Myocyte (in vitro differentiated cells): ENCODE measurements at regions not wholly inside any gene's neighbourhood (a gene's known extent, or its start where the extent isn't known, plus 50 kb on each side); places are given as distances from the start of the nearest gene placed in this dataset.

ENCODE experiments used
- DNase-seq: peaks from one replicate; pipeline ENCODE4 v3.0.0-alpha.2; 2012; ENCODE audit warnings: low read depth

DNA sequence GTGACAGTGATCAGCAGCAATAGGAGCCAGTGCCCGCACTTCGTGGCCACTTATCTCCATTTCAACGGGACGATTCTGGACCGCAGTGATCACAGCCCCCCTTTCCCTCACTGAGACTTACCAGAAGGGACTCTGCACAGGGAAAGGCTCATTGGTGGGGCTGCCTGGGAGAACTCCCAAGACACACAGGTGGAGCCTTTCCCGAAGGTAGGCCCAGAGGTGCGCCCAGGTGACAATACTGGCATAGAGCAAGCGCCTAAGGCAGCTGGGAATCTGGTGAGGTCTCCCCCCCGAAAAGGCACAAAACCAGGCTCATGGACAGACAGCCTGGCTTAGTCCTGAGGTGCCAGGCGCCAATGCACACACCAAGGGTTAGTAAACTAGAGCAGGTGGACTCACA is 318.9 kb downstream of the AJAP1 start:
- no peak for DNase-seq

DNA sequence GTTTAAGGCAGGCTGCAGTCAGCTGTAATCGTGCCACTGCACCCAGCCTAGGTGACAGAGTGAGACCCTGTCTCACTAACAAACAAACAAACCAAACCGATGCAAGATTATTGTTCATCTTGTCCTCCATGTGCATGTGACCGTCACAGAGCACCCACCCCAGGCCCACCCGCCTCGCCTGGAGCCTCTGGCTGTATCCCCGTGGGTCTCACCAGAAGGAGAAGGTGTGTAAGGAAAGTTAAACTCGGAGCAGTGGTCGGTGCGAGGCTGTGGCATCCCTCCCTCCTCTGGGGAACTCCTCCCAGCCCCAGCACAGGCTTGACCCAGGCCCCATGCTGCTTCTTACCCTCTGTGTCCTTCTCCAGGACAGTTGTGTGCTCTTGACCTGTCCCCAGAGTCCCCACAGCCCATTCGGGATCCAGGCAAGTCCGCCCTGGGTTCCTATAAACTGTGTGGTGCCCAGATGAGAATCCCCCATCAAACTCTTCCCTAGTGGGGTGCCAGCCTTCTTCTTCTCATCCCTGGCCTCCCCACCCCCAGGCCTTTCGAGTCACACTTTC is 318.4 kb downstream of the AJAP1 start:
- no peak for DNase-seq

DNA sequence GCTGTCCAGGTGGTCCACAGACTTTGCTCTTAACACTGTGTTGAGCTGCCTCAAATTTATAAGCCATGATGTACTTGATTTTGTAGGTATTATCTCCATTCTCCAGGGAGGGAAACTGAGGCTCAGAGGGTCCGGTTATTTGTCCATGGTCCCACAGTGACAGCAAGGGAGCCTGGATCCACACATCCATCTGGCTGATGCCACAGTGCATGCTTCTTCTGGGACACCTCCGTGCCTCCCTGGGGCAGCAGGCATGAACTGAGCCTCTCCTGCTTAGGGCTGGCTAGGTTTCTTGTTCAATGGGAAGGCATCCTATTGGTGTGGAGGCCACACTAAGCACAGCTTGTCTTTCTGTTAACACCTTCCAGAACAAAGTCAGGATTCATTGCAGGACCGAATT is 317.3 kb downstream of the AJAP1 start:
- DNase-seq = no peak

DNA sequence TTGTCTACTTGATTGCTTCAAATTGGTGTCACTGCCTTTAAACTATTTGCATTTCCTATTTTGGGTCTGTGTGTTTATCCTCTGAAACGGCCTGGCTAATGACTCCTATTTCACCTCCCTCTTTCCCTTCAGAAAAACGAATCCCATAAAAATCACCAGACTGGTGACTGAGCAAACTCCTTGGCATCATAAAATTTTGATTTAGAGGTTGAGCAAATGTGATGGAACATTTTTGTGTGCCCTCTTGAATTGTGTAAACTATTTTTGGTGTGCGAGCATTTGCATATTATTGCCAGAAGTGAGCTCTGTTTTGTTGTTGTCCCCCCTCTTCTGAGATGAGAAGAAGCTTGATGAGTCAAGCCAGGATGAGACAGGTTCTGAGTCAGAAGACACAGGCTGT is 316.1 kb downstream of the AJAP1 start:
- no peak for DNase-seq

DNA sequence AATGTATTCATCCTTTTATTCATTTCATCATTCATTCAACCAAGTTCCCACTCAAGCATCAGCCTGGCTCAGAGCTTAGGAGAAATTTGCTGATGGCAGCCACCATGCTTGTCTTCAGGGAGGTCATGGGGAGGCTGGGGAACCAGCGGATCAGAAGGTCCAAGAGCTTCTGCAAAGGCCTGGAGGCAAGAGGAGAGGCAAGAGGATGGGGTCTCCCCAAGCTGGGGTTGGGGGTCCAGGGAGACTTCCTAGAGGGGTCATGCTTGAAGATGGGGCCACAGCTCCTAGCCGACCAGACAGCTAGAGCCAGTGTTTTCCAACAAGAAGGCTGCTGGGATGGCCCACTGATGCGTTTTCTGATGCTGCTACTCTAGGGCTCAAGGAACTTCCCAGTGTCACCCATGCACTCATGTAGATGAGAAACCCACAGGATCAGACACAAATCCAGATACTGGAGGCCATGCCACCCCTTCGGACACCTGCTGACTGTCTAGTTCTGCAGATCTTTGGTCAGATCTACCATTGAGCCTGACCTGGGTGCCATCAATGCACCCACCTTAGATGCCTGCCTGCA is 315.2 kb downstream of the AJAP1 start:
- DNase-seq = no peak

DNA sequence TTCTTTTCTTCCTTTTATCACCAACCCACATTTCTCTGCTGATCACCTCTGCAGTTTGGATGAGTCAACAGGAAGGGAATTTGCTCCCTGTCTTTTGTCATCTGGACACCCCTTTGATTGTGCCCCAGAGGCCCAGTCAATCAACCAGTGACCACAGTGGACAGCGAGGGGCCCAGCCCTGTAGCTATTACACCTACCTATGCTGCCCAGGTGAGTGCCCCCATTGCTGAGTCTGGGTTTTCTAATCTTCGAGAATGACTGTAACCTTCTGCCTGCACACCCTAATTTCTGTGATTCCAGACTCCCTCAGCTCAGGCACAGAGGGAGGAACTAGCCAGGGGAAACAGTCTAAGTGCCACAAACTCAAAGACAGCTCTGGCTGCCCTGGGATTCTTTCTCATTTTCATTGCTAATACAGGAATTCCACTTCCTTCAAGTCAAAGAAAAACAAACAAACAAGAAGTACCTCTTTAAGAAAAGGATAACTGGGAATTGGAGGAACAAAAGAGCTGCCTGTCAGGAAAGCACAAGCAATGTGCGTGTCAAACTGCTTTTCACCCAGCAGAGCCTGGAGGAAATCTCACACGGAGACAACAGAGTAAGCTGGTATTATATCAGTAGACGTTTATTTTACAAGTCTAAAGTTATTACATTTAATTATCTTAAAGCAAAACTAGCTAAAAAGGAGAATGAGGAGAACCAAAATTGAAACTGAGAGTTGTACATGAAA is 311.1 kb downstream of the AJAP1 start:
- no peak for DNase-seq

DNA sequence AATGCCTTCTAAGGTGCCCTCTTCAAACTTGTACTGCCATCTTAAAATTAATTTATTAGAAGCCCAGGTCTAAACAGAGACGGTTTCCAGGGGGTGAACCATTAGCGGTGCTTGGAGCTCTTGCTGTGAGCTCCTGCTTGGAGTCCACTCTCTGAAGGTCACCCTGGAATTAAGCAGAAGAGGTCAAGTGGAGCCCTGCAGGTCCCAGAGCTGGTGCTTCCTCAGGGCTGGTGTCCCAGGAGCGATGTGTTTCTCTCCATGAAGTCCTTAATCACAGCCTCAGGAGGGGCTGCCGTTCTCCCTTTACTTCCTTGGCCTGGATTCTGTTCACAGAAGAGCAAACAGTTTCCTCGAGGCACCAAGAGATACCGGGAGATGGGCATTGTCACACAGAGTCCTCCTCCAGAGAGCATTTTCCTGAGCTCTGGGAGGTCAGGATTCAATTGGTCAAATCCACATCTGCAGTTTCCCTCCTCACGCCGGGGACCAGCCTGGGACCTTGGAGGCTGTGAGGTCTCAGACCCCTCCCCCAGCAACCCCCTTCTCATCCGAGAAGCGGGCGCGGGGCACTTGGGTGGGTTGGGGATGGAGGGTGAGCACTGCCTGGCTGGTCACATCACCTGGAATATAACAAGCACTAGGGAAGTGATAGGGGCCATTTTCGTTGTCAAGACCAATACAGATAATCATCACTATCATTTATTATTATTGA is 310.4 kb downstream of the AJAP1 start:
- no peak for DNase-seq

DNA sequence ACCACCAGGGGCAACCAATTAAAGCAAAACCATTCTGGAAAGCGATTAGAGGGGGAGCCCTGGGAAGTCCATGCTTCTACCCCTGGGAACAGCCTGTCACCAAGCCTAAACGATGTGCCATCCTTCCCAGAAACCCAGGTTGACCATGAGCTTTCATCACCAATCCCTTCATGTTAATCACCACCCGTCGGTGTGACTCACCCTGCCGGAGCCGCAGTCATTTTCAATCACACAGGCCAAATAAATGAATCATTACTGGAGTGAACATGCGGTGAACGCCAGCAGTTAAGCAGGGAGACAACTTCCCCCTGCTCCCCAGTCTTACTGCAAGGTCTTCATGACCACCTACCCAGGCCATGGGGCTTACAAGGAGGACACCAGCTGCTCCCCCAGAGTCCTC is 308.8 kb downstream of the AJAP1 start:
- DNase-seq = no peak

DNA sequence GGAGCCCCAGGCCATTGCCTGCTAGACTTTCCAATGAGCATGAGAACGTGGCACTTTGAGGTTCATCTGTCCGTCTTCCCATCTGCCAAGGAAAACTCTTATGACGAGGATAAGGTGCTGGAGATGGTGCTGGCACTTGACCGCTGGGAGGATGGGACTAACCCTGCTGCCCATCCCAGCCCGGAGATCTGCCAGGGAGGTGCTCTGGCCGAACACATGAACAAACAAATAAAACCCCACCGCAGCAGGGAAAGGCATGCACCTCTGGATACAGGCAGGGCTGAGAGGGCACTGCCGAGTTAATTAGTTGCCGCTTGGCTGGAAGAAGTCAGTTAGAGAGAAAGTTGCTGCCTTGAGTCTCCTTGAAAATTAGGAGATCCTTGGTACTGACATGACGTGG is 308.4 kb downstream of the AJAP1 start:
- no peak for DNase-seq

DNA sequence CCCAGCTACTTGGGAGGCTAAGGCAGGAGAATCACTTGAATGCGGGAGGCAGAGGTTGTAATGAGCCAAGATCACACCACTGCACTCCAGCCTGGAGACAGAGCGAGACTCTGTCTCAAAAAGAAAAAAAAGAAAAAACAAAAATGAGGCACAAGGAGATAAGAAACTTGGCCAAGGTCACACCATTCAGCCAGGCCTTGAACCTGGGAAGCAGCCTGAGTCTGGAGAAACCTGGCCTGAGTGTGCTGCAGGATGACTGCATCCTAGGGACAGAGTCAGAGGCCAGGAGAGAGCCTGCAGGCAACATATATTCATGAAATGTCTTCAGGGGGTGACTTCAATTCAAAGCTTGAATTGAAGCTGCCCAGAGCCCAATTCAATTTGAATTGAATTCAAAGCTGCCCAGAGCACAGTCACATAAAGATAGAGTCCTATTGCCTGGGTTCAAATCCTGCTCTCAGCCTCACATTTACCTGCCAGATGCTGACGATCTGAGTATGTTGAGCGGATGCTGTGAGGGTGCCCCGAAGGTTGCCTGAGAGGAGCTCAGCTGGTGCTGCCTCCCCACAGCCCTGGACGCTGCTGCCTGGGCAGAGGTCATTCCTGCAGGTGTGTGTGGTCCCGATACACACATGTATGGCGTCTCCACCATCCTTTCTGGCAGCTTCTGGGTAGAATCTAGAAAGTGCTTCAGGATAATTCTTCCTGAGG is 307.7 kb downstream of the AJAP1 start:
- no peak for DNase-seq

DNA sequence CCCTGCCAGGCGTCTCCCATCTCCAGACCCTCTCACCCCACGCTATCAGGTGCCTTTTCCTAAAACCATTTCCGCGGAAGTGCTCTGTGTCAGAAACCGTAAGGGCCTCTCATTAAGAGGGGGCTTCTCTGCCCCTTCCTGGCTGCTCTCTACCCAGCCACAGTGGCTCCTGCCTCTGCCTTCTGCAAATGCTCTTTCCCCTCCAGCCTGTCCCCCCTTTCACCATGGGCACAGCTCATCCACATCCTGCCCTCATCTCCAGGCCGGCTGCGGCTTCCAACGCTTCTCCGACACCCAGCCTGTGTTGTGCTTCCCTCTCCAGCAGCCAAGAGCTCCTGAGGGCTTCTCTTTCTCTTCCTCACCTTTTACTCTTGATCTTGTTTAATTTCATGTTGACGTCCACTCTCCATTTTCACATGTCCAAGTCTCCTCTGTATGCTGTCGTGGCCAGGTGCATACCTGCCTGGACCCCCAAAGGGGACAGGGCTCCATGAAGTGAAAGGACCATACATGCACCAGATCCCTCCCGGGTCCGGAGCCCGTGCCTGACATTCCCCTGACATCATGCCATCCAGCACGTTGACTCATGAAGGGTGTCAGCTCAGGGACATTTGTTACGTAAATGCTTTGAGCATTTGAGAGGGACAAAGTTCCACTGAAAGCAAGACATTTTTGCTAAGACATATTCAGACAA is 306.5 kb downstream of the AJAP1 start:
- no peak for DNase-seq

DNA sequence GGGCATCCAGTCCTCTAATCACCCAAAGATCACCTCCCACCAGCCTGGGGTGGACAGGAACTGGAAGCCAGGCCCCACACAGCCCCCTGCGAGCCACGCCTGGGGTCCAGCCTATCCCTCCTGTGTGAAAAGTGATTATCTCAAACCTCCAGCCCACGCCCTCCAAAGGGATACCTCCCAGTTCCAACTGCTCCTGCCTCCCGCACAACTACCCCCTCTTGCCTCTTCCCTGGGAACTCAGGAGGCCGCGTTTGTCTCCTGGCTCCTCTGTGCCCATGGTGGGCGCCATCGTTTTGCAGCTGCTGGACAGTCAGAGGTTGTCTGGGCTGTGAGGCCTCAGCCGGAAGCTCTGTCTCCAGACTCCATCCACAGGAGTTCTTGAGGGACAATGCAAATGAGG is 305.9 kb downstream of the AJAP1 start:
- no peak for DNase-seq

DNA sequence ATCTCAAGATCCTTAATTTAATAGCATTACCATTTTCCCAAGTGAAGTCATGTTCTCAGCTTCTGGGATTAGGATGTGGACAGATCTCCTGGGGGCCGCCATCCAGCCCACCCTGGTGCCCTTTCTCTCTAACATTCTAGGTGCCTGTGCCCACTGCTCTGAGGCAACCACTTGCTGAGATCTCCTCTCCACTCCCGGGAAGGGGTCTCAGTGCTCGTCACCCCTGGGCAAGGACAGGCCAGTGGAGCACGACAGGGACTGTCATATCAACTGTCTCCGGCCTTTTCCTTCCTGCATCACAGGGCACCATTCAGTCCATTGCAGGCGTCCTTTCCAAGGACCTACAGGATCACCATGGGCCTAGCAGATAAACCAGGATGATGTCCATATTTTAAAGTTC is 304.8 kb downstream of the AJAP1 start:
- DNase-seq = no peak

DNA sequence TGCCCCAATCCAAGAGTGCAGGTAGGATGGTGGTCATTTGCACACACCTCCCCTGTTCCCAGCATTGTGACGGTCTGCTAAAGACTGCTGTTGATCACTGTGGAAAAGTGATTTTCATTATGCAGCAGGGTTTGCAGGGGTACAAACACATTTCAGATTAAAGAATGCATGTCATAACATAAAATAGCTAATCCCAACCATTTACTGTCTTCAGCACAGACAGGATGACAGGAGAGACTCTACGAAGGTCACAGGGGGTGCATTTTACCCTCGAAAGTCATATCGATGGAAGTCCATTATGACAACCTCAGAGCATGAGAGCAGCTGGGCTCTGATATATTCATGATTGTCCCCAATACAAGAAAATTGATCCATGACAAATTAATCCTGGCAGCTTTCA is 302.6 kb downstream of the AJAP1 start:
- DNase-seq = no peak

DNA sequence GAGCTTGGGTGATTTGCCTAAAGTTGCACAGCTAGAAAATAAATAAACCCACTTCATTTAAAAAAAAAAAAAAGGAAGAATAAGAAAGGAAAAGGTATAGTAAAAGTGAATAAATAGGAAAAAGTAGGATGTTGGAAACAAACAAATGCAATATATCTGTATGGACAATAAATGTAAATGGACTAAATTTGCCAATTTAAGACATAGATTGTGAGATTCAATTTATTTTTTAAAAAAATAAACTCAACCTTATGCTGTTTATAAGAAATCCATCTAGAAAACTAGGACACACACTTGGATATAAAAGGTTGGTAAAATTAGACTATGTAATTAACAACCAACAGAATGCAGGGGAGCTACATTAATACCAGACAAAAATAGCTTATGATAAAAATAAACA is 300.0 kb downstream of the AJAP1 start:
- DNase-seq = no peak

DNA sequence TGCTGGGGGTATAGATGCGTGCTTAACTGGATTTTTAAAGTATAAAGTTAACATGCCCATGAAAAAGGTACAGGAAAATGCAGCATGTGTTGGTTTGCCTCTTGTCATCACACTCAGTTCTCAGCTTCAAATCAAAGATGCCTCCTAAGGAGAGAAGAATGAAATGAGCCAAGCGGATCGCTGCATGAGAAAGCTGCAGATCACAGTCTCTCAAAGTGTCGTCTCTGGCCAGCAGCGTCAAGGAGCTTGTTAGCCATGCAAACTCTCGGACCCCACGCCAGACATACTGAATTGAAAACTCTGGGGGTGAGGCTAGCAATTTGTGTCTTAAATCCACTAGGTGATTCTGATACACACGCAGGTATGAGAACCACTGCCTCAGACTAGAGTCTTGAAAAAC is 297.2 kb downstream of the AJAP1 start:
- DNase-seq = no peak

DNA sequence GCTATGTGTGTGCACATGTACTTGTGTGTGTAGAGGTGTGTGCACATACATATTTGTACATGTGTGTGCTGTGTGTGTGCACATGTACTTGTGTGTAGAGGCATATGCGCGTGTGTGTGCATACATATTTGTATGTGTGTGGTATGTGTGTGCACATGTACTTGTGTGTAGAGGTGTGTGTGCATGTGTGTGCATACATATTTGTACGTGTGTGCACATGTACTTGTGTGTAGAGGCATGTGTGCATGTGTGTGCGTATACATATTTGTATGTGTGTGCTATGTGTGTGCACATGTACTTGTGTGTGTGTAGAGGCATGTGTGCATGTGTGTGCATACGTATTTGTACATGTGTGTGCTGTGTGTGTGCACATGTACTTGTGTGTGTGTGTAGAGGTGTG is 291.9 kb downstream of the AJAP1 start:
- DNase-seq = no peak

DNA sequence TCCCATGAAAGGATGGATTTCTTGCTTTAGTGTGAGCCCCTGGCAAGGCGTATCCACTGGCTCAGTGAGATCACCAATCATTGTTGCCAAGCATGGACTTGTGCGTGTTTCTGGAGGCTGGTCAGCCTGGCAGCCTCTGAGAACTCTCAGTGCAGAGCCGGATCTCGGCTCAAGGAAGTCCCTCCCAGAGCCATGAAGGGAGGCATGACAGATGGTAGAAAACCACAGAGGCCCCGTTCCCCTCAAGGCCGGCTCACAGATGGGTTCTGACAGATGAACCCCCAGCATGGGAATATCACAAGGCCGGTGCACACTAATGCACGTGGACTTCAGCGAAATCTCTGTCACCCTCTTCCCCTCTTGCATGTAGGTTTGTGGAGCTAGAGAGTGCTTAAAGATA is 290.5 kb downstream of the AJAP1 start:
- no peak for DNase-seq

DNA sequence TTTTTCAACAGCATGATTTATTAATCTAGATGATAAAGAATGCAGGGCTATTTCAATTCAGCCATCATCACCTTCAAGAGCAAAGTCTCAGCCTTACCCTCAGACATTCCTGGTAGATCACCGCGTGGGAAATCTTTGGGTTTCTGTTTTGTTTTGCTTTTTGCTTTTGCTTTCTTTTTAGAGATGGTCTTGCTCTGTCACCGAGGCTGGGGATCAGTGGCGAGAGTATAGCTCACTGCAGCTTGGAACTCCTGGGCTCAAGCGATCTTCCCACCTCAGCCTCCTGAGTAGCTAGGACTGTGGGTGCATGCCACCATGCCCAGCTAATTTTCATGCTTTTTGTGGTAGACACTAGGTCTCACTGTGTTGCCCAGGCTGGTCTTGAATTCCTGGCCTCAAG is 289.7 kb downstream of the AJAP1 start:
- DNase-seq = no peak

DNA sequence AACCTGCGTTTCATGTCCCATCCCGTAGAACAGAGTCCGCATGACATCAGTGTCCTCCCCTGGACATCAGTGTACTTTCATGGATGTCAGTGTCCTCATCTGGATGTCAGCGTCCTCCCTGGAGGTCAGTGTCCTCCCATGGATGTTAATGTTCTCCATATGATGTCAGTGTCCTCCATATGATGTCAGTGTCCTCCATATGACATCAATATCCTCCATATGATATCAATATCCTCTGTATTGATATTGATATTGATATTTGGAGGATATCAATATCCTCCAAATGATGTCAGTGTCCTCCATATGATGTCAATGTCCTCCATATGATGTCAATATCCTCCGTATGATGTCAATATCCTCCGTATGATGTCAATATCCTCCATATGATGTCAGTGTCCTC is 284.9 kb downstream of the AJAP1 start:
- DNase-seq = no peak

DNA sequence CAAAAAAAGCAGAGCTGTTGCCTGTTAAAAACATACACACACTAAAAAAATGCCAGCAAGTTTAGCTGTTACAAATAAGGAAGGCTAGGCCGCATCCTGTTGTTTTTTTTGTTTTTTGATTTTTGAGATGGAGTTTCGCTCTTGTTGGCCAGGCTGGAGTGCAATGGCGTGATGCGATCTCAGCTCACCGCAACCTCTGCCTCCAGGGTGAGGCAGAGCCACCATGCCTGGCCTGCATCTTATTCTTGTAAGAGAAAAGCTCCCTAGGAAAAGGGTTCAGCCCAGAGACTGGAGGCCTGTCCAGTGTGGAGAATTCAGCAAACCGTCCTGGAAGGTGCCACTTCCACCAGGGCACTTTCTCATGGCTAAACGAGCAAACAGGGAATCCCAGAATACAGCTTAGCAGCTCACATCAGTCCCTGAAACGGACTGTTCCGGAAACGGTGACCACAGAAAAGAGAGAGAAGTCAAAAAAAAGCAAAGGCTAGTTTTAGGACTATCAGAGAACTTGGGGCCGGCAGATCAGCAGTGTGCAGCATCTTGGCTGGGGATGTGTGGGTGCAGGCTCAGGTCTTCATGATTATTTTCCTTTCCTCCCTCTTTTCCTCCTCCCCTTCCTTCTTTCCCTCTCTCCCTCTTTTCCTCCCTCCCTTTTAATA is 283.6 kb downstream of the AJAP1 start:
- no peak for DNase-seq
